K562 (cell line): ENCODE measurements at regions not wholly inside any gene's neighbourhood (a gene's known extent, or its start where the extent isn't known, plus 50 kb on each side); places are given as distances from the start of the nearest gene placed in this dataset.

Experiments
- ATAC-seq: fragments of 200-7000 bp; cut with Tn5 transposase; 3 replicates; pipeline ENCODE4 v1.9.1; 2020; ENCODE audit warnings: moderate library complexity
- BruUV-seq: library from RNA; stranded (reverse); fragments of 400-500 nt; replicated peaks from 2 replicates; lab custom pipeline; 2021; lab: Mats Ljungman, UMichigan
- CTCF ChIA-PET: fragments of 300-600 bp; formaldehyde crosslinking; extraction: SDS; loops from one replicate; lab custom pipeline; 2021; ENCODE audit warnings: low intra/inter-chr PET ratio; lab: Yijun Ruan, JAX
- POLR2A ChIA-PET: fragments of 300-600, 350-650 bp; sonication (Branson Sonifier 250); formaldehyde crosslinking; extraction: SDS; loops from one replicate; lab custom pipeline; 2021; ENCODE audit warnings: antibody characterized with exemption, inconsistent platforms; lab: Yijun Ruan, JAX
- DNase-seq, 4 experiments: peaks; one replicate each; pipeline versions ENCODE4 v3.0.0 to v3.0.0-alpha.2; 2011 to 2018; ENCODE audit warnings: low spot score in 3 of 4, mixed read lengths in 3 of 4; ENCODE audit errors: extremely low read depth in 1 of 4
- FAIRE-seq: peaks from 2 replicates; lab custom pipeline; 2011; peaks lifted over from hg19 to GRCh38; lab: Jason Lieb, UNC
- H2AFZ ChIP-seq: 2 replicates; pipeline ENCODE4 v1.6.0; 2011; ENCODE audit warnings: low read depth, low read length, control low read depth, inconsistent platforms
- H3K27ac ChIP-seq: fragments of 200-600 bp; 3 replicates; pipeline ENCODE4 v1.8.0; 2011; ENCODE audit warnings: low read depth, mild to moderate bottlenecking, control low read depth, inconsistent platforms, low read length, moderate library complexity, mixed read lengths; ENCODE audit errors: extremely low read depth
- H3K27me3 ChIP-seq, 2 experiments: fragments of 300-600 bp in 1 of 2; 2 replicates in 1 of 2; 3 replicates in 1 of 2; pipeline versions ENCODE4 v1.6.0 to v1.8.0; 2011; ENCODE audit warnings: inconsistent platforms in 2 of 2, low read length in 2 of 2, mild to moderate bottlenecking in 1 of 2, mixed read lengths in 1 of 2, moderate library complexity in 1 of 2; ENCODE audit not compliant: control insufficient read depth in 2 of 2, insufficient read depth in 2 of 2
- H3K36me3 ChIP-seq: fragments of 300-600 bp; 3 replicates; pipeline ENCODE4 v1.8.0; 2011; ENCODE audit warnings: mild to moderate bottlenecking, low read length, inconsistent platforms; ENCODE audit not compliant: control insufficient read depth, insufficient read depth
- H3K4me1 ChIP-seq, 2 experiments: fragments of 200-600 bp in 1 of 2; replicated peaks in 1 of 2; 2 replicates in 1 of 2; 3 replicates in 1 of 2; pipeline versions ENCODE4 v1.5.1 to v1.8.0; 2011; ENCODE audit warnings: inconsistent platforms in 2 of 2, low read length in 2 of 2, mild to moderate bottlenecking in 1 of 2, mixed read lengths in 1 of 2, moderate library complexity in 1 of 2; ENCODE audit not compliant: control insufficient read depth in 2 of 2, insufficient read depth in 2 of 2
- H3K4me2 ChIP-seq: 2 replicates; pipeline ENCODE4 v1.6.1; 2011; ENCODE audit warnings: low read length, control low read depth, inconsistent platforms, mixed read lengths; ENCODE audit not compliant: insufficient read depth
- H3K4me3 ChIP-seq: fragments of 200-600 bp; sonication (generic), shearing (Covaris generic); 2 replicates; pipeline ENCODE4 v1.5.1; 2016; ENCODE audit warnings: control low read depth, inconsistent platforms
- H3K79me2 ChIP-seq: fragments of 200-600 bp; 3 replicates; pipeline ENCODE4 v1.8.0; 2011; ENCODE audit warnings: low read length, inconsistent platforms; ENCODE audit not compliant: control insufficient read depth, insufficient read depth
- H3K9ac ChIP-seq, 2 experiments: 2 replicates each; pipeline versions ENCODE4 v1.6.0 to v1.6.1; 2011; ENCODE audit warnings: low read depth in 2 of 2, low read length in 2 of 2, control low read depth in 1 of 2, inconsistent platforms in 1 of 2, mild to moderate bottlenecking in 1 of 2, mixed read lengths in 1 of 2; ENCODE audit not compliant: insufficient read depth in 1 of 2
- H3K9me1 ChIP-seq: one replicate; pipeline ENCODE4 v1.6.0; 2011; ENCODE audit warnings: inconsistent platforms, mild to moderate bottlenecking, low read length, moderate library complexity; ENCODE audit not compliant: control insufficient read depth, insufficient read depth
- H3K9me3 ChIP-seq: replicated peaks from 2 replicates; pipeline ENCODE4 v1.5.1; 2011; ENCODE audit warnings: low read depth, low read length, inconsistent platforms; ENCODE audit not compliant: control insufficient read depth, insufficient read depth
- H4K20me1 ChIP-seq: replicated peaks from 2 replicates; pipeline ENCODE4 v1.6.1; 2011; ENCODE audit warnings: low read length, inconsistent platforms, mixed read lengths; ENCODE audit not compliant: control insufficient read depth, insufficient read depth
- CHCHD3 ChIP-seq: fragments of 250-450 bp; sonication (Bioruptor Pico); IDR thresholded peaks from 2 replicates; pipeline ENCODE4 v2.1.2; 2022; ENCODE audit warnings: mild to moderate bottlenecking
- EP400 ChIP-seq: fragments of 450-650 bp; IDR thresholded peaks from 2 replicates; pipeline ENCODE4 v1.6.1; 2017; ENCODE audit warnings: antibody characterized with exemption, mild to moderate bottlenecking, moderate library complexity
- ETV6 ChIP-seq, 3 experiments: fragments of 150-350 bp in 1 of 3; sonication (generic) in 1 of 3; formaldehyde crosslinking in 1 of 3; IDR thresholded peaks; 2 replicates each; pipeline versions ENCODE4 v1.6.1 to v1.8.0; 2014 to 2022; ENCODE audit warnings: borderline replicate concordance in 2 of 3, low read depth in 2 of 3, antibody characterized with exemption in 1 of 3, low read length in 1 of 3, mild to moderate bottlenecking in 1 of 3, missing genetic modification reagents in 1 of 3
- MLLT1 ChIP-seq, 2 experiments: fragments of 450-650 bp; IDR thresholded peaks; 2 replicates each; pipeline ENCODE4 v1.6.1; 2016
- PTTG1 ChIP-seq: fragments of 450-650 bp; IDR thresholded peaks from 2 replicates; pipeline ENCODE4 v1.6.1; 2016; ENCODE audit warnings: low read depth, mild to moderate bottlenecking, missing genetic modification characterization, missing compliant biosample characterization
- ZKSCAN3 ChIP-seq: fragments of 250-450 bp; sonication (Bioruptor Pico); IDR thresholded peaks from 2 replicates; pipeline ENCODE4 v1.4.0; 2020
- WGBS: fragments of 100-300 bp; shearing (Covaris generic); methylation state at CpG from one replicate; pipeline ENCODE4 v1.1.6; 2016; ENCODE audit warnings: low coverage, mixed read lengths; ENCODE audit not compliant: insufficient coverage; ENCODE audit errors: missing lambda C conversion rate; 5-methylcytosine and 5-hydroxymethylcytosine counted together
- in situ Hi-C: fragments of 300-500 bp; cut with MboI; formaldehyde crosslinking; loops from 4 replicates; pipeline ENCODE4 v1.15.0; 2018; ENCODE audit warnings: inconsistent platforms, mixed read lengths
- intact Hi-C: fragments of 100-400 bp; cut with micrococcal nuclease; formaldehyde crosslinking; loops from 2 replicates; pipeline ENCODE4 v1.14.2; 2022

DNA sequence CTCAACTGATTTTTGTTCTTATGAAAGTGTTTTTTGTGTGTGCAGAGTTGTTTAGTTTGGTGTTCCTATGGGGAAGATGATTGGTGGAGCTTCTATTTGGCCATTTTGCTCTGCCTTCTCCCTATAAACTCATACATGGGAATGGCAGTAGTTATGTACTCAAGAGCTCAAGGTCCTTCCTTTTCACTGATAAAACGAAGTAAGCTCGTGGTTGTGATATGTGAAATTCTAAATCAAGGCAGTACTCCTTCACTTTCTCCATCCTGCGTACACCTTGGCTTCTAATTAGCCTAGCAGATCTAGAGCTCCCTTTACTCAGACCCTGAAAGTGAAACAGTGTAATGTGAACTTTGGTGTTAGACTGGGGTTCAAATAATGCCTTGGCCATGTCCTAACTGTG, 159.3 kb upstream of the TNC start:
- no peaks in the 10 kb centered on the region for H3K79me2 ChIP-seq
- FAIRE-seq = no peak
- TF ChIP-seq ETV6 (IDR thresholded peaks at IDR 0.05; ENCODE audit: borderline replicate concordance in 1 of 2, low read depth in 2 of 2, low read length in 1 of 2) (no peak), ETV6 (CRISPR knock-in tag; IDR thresholded peaks at IDR 0.05; ENCODE audit: borderline replicate concordance) (no peak), CHCHD3 (no peak)
- TF ChIP-seq, all 486 proteins: peak for 0
- ATAC-seq = no peak
- no peak overlapping the region for H2AFZ ChIP-seq
- no peak overlapping the region for H3K9ac ChIP-seq
- DNase-seq = no peak
- in situ Hi-C loops (no loop called here), intact Hi-C loops (no loop called here)
- H3K4me2 ChIP-seq = no peak overlapping the region
- 0% methylated on average over 3 of the region's 3 CpGs for WGBS
- POLR2A ChIA-PET = no interaction called here
- BruUV-seq = no TSS peak
- H3K36me3 ChIP-seq = no peaks in the 10 kb centered on the region
- no peaks in the 10 kb centered on the region for H3K9me3 ChIP-seq
- no peaks in the 10 kb centered on the region for H3K27me3 ChIP-seq
- H4K20me1 ChIP-seq = no peaks in the 10 kb centered on the region
- CTCF ChIA-PET = no interaction called here
- H3K4me1 ChIP-seq = no peaks in the 10 kb centered on the region
- no peak overlapping the region for H3K27ac ChIP-seq
- H3K9me1 ChIP-seq = no peaks in the 10 kb centered on the region
- H3K4me3 ChIP-seq = no peak overlapping the region

DNA sequence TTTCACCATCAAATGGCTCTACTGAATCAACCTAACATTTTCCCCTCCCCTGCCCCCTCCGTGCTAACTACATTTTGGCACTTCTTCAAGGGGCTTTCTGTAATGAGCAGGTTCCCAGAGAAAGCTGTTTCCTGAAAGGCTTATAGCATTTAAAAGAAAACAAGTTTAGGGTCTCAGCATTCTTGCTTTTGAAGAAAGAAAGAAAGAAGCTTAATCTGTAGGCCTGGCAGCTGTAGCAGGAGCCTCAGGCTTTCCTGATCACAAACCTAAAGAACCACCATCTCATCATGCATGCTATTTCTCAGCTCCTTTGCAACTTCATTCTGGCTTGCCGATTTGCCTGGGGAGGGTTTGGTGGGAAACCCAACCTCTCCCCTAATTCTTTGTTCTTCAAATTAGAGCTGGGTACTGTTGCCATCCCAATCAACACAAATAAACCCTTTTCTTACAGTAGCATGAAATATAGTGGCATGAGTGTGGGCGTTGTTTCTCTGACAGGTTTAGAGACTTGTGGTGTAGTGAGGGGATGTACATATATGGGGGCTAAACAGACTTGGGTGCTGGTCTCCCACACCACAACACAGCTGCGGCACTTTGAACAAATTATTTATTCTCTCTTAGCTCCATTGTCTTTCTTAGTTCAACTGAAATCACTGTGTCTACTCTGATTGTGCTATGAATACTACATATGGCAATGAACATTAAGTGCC, 160.5 kb upstream of the TNC start:
- FAIRE-seq = no peak
- BruUV-seq = no TSS peak
- DNase-seq = no peak
- ChIA-PET CTCF (no interaction called here), POLR2A (no interaction called here)
- Histone ChIP-seq H3K79me2 (no peaks in the 10 kb centered on the region), H3K4me3 (no peak overlapping the region), H3K36me3 (no peaks in the 10 kb centered on the region), H3K9me1 (no peaks in the 10 kb centered on the region), H3K9me3 (no peaks in the 10 kb centered on the region), H3K27ac (no peak overlapping the region), H3K27me3 (no peaks in the 10 kb centered on the region), H3K9ac (no peak overlapping the region), H2AFZ (no peak overlapping the region), H3K4me2 (no peak overlapping the region), H4K20me1 (no peaks in the 10 kb centered on the region), H3K4me1 (no peaks in the 10 kb centered on the region)
- WGBS = 2% methylated on average over 4 of the region's 4 CpGs
- ATAC-seq = no peak
- intact Hi-C loops = no loop called here
- in situ Hi-C loops = no loop called here
- TF ChIP-seq ZKSCAN3 = no peak
- TF ChIP-seq EP400 = no peak
- TF ChIP-seq PTTG1 (tag) = no peak
- TF ChIP-seq MLLT1 (IDR thresholded peaks at IDR 0.05) = no peak
